ENCODE measurements at regions not wholly inside any gene's neighbourhood (a gene's known extent, or its start where the extent isn't known, plus 50 kb on each side); places are given as distances from the start of the nearest gene placed in this dataset.
"Not testable (repeated sequence)": the region's sequence is repeated elsewhere in the genome, so short reads cannot be mapped to it uniquely, and the experiment has no call there.

DNA sequence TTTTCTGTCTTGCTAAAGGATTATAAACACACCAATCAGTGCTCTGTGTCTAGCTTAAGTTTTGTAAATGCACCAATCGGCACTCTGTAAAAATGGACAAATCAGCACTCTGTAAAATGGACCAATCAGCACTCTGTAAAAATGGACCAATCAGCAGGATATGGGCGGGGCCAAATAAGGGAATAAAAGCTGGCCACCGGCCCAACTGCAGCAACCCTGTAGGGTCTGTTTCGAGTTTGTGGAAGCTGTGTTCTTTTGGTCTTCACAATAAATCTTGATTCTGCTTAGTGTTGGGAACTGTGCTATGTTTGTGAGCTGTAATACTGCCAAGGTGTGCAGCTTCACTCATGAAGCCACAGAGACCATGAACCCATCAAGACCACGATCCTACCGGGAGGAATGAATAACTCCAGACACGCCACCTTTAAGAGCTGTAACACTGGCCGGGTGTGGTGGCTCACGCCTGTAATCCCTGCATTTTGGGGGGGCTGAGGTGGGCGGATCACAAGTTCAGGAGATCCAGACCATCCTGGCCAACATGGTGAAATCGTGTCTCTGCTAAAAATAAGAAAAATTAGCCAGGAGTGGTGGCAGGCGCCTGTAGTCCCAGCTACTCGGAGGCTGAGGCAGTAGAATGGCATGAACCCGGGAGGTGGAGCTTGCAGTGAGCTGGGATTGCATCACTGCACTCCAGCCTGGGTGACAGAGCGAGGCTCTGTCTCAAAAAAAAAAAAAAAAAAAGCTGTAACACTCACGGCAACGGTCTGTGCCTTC is 133.0 kb upstream of the GDF10 start:
- not testable (repeated sequence) for DNase-seq (ENCODE audit: low read depth)

DNA sequence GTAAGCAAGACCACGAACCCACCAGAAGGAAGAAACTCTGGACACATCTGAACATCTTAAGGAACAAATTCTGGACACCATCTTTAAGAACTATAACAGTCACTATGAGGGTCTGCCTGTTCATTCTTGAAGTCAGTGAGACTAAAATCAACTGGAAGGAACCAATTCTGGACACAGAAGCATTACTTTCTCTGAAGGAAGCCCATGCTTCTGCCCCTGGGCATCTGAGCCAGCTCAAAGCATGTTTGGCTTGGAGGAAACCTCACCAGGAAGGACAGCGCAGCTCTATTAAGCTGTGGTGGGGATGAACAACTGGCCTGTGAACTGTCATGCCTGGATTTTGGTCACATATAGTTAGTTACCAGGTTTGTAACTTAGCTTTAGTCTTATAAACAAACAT is 132.4 kb upstream of the GDF10 start:
- no peak for DNase-seq (ENCODE audit: low read depth)

DNA sequence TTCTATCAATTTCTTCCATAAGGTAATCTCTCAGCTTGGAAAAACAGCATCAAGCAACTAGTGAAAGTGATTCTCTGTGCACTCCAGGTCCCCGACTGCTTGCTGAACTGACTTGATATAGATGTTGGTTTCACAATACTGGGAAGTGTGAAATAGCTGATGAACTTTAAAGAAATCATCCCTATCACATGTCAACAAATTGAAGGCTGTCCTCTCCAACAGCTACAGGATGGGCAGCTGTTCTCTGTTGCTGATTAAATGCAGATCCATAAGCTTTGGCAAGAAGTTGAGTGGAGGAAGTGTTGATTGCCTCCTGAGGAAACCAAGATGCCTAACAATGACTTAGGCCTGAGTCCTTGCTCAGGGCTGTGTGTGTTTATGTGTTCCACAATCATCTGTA is 130.4 kb upstream of the GDF10 start:
- DNase-seq (ENCODE audit: low read depth), result no peak

DNA sequence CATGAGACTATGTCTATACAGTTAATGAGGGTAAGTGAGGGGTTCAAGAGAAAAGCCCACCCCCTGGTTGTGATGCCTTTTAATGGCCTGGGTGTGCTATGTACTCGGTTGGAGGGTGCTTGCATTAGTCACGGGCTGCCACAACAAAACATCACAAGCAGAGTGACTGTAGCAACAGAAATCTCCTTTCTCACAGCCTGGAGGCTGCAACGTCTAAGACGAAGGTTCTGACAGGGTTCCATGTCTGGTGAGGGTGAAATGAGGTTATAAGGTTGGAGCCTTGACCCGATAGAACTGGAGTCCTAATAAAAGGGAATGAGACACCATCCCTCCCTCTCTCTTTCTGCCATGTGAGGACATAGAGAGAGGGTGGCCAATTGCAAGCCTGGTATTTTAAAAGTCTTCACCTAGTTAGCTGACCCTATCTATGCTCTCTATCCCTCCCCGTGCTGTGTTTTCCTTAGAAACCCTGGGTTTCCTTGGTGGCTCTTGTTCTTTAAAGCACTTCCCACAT is 126.0 kb upstream of the GDF10 start:
- no peak for DNase-seq (ENCODE audit: low read depth)

DNA sequence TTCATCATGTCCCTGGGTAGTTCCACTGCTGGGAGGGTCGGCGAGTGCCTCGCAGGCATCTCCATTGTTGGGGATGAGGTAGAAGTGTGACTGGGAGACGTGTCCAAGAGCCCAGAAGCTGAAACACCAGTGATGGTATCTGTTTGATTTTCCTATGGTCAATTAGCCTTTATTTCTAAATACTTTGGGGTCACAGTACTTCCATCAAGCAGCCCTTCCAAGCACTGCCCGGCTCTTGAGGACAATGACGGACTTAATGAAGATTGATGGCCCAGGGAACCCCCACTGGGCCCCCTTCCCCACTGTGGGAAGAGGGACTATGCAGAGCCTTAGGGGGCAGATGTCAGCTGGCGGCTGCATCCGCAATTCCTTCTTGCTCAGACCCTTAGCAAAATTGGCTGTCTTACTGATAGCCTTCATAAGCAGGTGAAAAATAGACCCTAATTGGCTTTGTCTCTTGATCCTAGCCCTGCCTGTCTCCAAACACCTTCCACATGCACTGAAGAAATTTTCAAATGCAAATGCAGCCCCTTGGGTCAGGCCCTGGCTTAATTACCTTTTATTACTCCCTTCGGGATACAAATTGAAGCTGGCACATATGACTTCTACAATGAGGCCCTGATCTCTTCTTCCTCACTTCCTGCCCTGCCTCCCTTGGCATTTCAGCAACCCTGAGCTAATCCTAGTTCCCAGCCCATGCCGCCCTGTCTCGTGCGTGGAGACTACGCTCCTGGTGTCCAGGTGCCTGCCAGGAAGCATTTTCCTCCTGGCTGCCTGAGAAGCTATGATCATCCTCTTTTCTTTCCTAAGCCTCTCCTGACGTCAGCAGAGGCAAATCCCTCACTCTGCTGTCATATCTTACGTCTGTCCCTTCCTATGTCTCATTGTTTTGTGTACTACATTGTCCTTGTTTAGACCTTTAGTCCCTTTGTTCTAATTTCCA is 124.5 kb upstream of the GDF10 start:
- DNase-seq (ENCODE audit: low read depth), result no peak

DNA sequence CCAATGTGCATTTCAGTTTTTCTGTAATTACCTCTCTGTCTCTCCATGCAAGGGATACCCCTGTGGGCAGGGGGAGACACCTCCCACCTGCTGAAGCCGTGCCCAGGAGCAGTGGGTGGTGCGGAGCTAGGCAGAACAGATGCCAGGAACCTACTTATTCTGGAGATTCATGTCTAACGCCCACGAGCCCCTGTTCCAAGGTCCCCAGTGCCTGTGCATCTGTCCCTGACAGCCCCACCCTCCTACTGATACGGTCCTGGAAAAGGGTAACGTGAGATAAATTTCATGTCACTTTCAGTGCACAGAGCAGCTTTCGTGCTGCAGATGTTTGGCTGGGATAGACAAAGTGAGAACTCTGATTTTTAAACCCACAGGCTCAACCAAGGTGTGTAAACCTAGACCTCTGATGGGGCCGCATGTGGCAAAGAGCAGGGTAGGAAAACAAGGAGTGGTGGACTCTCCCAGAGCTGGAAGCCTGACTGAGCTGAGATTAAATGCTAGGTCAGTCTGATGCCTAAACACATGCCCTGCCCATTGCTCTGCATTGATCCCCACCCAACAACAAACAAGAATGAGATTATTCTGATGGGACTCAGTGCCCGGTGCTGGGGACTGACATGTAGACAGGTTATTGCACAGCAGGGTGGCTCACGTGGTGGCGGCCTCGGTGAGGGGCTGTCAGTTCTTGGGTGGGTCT is 123.6 kb upstream of the GDF10 start:
- no peak for DNase-seq (ENCODE audit: low read depth)

DNA sequence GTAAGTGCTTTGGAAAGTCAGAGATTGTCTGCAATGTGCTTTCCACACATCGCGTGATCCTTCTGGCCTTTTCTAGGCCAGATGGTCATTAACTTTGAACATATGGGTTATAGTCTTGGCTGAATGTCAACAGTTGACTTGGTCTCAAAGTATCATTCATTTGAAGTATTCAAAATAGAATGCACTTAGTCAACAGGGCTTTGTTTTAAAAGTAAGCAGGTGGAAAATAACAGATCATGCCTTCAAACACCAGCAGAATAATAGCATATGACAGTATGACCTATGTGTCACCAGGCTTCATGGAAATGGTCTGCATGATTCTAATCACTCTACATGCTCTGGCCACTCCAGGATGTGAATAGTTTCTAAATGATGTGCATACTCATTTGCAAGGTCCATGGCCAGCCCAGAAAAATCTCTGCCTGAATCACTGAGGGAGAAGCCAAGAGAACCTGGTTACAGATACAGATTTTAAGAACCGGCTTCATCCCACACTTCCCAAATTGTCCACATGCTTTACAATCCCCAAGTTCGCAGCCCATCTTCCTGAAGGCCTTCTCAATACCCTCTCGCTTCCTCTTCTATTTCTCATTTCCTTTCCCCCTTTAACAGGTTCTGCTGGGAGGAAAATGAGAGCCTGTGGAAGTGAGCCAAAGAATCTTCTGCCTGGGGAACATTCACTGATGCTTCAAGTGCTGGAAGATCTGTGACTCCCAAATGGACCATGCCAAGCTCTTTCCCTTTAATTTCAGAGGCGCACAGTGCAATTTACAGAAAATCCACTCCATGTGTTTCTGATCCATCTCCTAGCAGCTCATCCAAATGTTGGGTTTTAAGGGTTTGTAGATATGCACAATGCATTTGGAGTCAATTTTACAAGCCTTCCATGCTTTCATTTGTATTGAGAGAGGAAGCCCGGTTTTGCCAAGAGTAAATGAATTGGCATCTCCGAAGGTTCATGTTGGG is 122.8 kb upstream of the GDF10 start:
- DNase-seq (ENCODE audit: low read depth), result no peak

DNA sequence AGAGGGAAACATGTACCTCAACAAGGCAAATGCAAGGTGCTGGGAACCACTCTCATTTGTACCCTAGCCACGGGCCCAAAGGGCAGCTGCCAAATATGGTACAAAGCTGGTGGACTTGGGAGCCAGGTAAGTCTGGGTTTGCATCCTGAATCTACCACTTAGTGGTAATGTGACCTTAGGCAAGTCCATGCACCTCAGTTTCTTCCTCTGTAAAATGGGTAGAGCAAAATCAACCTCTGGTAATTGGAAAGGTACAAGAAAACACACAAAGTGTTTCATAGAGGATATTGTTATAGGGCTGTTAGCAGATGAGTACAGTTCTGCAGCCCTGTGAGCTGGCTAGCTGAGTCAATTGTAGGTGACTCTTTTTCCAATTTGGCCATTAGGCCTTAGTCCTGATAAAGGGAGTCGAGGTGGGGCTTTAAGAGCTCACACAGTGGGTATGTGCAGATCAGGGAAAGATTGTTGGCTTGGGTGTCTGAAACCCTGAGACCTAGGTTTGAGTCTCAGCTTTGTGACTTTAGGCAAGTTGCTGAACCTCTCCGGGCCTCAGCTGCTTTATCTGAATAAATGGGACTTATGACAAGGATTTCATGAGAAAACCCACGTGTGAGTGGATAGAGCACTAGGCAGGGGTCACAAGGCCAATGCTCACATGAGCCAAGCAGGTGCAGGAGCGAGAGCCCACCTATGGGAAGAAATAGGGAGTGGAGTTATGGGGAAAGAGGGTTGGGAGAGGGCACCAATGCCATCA is 121.3 kb upstream of the GDF10 start:
- no peak for DNase-seq (ENCODE audit: low read depth)

DNA sequence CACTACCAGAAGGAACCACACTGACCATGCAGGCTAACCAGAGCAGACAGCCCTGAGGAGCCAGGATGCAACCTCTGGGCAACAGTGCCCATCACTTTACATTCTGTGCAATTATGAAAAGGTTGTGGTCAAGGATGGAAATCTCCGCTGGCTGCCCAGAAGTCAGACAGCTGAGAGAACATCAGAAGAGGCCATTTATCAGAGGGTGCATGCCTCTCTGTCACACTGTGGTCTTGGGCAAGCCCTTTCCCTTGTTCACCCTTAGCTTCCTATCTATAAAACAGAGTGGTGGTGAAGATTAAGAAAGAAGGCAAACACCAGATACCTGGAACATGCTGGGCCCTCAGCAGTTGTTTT is 120.7 kb upstream of the GDF10 start:
- no peak for DNase-seq (ENCODE audit: low read depth)

DNA sequence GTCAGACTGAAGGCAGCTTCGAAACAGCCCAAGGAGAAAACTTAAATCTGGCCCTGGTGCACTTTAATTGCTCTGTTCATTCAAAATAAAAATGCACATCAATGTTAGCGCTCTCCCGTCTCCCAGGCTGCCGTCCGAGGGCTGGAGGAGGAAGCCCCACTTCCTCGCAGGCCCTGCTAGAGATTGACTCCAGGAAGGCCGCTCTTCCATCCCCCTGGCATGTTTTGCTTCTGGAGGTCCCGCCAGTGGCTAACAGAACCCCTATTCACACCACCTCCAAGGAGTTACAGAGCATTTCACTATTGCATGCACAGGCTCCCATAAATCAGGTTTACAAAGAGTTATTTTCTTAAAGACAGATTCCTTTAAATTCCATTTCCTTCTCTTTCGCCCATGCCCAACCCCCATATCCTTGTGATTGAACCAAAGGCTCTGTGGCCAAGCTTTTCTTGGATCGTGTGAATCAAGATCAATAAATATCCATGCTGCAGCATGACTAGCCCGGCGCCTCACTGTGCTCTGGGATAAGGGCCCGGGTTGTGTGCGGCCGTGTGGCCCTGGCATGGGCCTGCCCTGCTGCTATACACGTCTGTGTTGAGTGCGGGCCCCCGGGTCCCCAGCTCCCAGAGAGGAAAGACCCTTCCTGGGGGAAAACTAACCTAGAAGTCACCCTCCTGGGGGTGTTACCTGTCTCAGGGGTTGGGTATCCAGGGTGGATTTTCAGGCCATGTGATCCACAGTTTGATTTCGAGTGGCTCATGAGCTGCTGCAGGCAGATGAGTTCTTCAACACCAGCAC is 118.7 kb upstream of the GDF10 start:
- DNase-seq (ENCODE audit: low read depth), result no peak

DNA sequence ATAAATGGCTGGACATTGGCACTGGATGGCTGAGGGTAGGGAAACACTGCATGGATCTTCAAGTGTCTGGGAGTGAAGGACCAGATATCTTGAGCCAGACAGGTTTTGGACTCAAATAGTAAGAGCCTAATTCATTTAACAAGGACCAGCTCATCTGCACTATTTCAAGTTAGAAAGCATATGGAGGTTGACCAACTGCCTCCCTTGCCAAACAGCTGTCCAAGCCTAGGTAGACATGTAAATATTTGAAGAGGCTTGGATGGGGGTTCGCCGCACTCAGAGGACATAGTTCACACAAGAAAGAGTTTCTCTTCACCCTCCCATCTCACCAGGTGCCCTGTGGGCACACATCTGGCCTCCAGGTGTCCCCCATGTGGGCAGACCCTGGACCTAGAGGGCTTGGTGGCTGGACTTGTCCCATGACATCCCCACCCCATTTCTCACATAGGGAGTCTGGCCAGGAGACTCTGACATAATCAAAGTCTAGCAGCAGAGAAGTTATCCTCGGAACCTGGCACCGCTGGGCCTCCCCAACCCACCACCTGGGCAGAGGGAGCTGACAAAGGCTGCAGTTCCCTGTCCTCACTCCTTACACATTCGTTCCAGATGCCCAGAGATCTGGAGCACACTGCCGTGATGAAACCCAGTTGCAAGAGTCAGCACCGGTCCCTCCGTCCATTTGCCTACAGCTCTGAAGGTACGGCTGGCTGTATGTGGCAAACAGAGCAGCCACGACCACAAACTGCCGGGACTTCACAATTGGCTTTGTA is 116.9 kb upstream of the GDF10 start:
- DNase-seq (ENCODE audit: low read depth), result no peak

DNA sequence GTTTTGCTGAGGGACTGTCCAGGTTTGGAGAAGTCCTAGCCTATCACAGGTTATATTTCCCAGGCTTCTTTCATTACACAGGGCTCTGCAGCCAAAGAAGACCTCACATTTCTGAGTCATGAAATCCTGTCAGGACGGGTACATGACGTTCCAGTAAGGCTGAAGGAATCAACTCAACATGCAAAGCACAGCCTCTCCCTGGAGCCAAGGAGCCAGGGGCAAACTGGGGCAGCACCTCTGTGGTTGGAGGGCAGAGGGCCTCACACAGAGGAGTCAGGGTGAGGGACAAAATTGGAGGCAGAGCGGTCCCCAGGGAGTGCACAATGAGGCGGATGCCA is 116.3 kb upstream of the GDF10 start:
- no peak for DNase-seq (ENCODE audit: low read depth)

DNA sequence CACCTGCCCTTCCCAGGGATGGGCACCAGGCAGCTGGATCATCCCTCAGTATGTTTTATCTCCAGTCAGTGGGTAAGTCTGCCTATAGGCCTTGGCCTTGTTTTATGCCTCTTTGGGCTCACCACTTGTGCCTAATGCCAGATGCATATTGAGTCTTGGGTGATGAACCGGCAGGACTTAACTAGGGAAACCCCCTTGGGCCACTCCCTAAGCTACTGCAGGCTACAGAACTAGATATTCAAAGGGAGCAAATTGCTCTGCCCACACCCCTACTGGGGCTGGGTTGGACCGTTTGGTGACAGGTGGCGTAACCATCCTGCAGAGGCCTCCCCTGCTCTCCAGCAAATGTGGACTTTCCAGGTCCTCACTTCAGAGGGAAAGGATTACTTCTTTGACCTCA is 115.7 kb upstream of the GDF10 start:
- no peak for DNase-seq (ENCODE audit: low read depth)

DNA sequence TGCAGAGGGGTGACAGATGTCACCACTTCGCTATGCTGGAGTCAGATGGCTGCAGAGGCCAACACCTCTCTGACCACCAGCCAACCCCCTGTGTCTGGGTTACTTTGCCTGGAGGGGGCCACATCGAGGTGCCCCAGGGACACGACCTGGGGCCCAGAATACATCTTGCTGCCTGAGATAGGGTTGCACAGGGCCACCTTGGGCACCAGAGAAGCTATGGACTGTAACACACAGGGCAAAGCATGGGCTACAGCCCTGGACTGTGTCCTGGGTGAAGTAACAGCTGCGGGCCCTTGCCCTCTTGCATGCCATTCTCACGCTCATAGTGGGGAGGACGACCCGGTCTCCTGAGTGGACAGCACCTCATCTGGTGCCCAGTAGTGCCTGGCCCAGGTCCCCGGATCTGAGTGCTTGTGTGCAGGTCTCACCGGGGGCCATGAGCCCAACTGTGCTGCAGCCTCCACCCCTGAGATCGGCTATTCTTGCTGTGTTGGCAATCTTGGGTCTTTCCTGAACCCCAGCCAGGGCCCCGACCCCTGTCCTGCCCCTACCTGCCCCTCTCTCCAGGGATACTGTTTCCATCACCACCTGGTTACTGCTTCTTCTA is 115.2 kb upstream of the GDF10 start:
- DNase-seq (ENCODE audit: low read depth), result no peak

DNA sequence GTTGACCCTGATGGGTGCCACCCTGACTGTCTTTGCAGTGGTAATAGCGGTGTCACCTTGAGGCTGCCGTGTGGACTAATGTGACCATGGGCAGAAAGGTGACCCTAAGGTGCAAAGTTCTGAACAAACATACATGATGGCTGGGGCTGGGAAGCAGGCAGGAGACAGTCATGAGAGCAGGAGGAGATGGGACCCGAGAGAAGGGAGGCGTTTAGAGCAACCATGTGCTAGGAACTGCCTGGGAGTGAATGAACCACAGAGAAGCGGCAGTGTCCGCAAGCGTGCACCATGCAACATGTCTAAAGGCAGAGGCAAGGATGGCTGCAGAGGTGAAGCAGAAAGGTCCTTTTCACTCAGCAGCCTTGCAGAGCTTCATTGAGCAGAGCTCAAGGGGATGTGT is 113.1 kb upstream of the GDF10 start:
- DNase-seq (ENCODE audit: low read depth), result no peak

DNA sequence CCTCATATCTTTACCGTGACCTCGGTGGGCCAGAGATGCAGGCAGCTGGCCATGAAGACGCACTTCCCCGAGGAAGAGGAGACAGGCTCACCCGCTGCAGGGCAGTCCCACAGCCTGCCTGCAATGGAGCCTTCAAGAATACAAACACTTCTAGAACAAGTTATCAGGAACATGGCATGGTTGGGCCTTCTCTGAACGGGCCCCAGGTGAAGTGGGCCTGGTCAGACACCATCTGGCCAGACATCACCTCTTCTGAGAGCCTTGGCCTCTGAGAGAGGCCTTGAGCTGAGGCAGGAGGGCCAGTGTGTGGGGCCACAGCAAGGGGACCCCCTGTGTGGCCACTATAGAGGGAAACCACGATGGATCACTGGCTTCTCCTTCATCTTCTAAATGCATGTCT is 112.4 kb upstream of the GDF10 start:
- DNase-seq (ENCODE audit: low read depth), result no peak

DNA sequence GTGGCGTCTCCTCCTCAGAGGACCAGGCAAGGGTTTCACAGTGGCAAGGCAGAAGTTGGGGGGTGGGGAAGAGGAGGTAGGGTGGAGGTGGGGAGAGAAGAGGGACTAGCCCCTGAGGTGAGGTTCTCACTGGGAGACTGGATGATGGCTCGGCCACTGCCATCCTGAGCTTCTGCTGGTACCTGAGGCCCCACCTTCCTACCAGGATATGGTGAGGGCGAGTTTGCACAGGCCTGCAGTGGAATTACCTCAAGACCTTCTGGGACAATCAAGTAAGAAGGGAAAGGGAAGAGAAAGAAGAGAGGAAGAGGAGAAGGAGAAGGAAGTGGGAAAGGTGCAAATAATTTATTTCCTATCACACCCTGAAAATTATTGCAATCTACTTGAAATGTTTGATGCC is 111.8 kb upstream of the GDF10 start:
- DNase-seq (ENCODE audit: low read depth), result no peak

DNA sequence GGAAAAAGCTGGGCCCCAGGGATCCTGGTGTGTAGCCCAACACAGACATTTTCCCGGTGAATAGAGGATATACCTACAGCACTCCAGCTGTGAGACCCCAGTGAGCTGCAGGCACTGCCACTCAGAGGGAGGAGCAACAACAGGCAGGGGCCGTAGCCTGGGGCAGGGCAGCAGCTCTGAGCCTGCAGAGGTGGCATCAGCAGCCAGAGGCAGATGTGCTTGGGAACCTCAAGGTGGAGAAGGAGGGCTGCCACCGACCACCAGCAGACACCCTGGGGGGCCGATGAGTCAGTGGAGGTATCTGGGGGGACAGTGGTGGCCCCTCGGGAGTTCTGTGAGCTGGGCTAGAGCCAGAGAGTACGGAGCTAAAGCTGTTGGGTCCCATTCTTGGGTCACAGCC is 110.2 kb upstream of the GDF10 start:
- no peak for DNase-seq (ENCODE audit: low read depth)

DNA sequence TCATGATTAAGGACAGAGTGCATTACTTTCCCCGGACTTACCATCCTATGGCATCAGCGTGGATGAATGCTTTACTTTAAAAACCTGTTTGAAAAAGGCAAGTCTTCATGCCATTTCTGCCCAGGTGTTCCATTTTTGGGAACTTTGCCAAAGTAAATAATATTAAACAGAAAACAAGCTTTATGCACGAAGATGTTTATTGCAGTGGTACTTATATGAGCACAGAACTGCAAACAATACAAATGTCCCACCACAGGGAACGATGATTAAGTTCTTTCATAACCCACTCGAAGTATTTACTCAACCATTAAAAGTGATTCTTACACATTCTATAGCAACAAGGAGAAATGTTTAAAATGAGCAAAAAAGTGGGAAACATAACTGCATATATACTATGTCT is 109.7 kb upstream of the GDF10 start:
- DNase-seq (ENCODE audit: low read depth), result no peak

Measured in CMK (cell line).